Endothelial cell of umbilical vein (primary cell): ENCODE measurements at regions not wholly inside any gene's neighbourhood (a gene's known extent, or its start where the extent isn't known, plus 50 kb on each side); places are given as distances from the start of the nearest gene placed in this dataset.

Experiments
- BruUV-seq: library from RNA; stranded (reverse); fragments of 400-500 nt; replicated peaks from 2 replicates; lab custom pipeline; 2021; lab: Mats Ljungman, UMichigan
- CTCF ChIA-PET: fragments of 300-600, 350-600 bp; sonication (Branson Sonifier 250); formaldehyde crosslinking; loops from one replicate; lab custom pipeline; 2021; ENCODE audit warnings: antibody characterized with exemption, inconsistent platforms; lab: Charles Lee
- POLR2A ChIA-PET: fragments of 300-600, 350-600 bp; sonication (Branson Sonifier 250); formaldehyde crosslinking; loops from one replicate; lab custom pipeline; 2021; ENCODE audit warnings: antibody characterized with exemption, inconsistent platforms; lab: Charles Lee
- DNase-seq: peaks from one replicate; pipeline ENCODE4 v3.0.0-alpha.2; 2011; ENCODE audit warnings: low read depth, low spot score
- FAIRE-seq: peaks from 2 replicates; lab custom pipeline; 2011; peaks lifted over from hg19 to GRCh38; lab: Jason Lieb, UNC
- H2AFZ ChIP-seq: 2 replicates; pipeline ENCODE4 v1.6.0; 2012; ENCODE audit warnings: low read depth, low read length, control low read depth, inconsistent platforms
- H3K27ac ChIP-seq: 2 replicates; pipeline ENCODE4 v1.5.1; 2011; ENCODE audit warnings: low read depth, mild to moderate bottlenecking, control low read depth, low read length, moderate library complexity; ENCODE audit not compliant: insufficient read depth
- H3K27me3 ChIP-seq, 2 experiments: 2 replicates each; pipeline versions ENCODE4 v1.6.0 to v1.6.1; 2011; ENCODE audit warnings: low read length in 2 of 2, mixed read lengths in 1 of 2; ENCODE audit not compliant: control insufficient read depth in 2 of 2, insufficient read depth in 2 of 2
- H3K36me3 ChIP-seq, 2 experiments: 2 replicates in 1 of 2; 3 replicates in 1 of 2; pipeline ENCODE4 v1.5.1; 2011; ENCODE audit warnings: low read length in 2 of 2, mild to moderate bottlenecking in 1 of 2, moderate library complexity in 1 of 2; ENCODE audit not compliant: control insufficient read depth in 2 of 2, insufficient read depth in 2 of 2; ENCODE audit errors: extremely low read depth in 1 of 2
- H3K4me1 ChIP-seq: 3 replicates; pipeline ENCODE4 v1.5.1; 2011; ENCODE audit warnings: mild to moderate bottlenecking, low read length; ENCODE audit not compliant: control insufficient read depth, insufficient read depth; ENCODE audit errors: extremely low read depth
- H3K4me2 ChIP-seq: 2 replicates; pipeline ENCODE4 v1.6.1; 2011; ENCODE audit warnings: low read length, control low read depth, mixed read lengths; ENCODE audit not compliant: insufficient read depth
- H3K4me3 ChIP-seq, 3 experiments: fragments of 200-600 bp in 1 of 3; sonication (generic), shearing (Covaris generic) in 1 of 3; replicated peaks in 1 of 3; 2 replicates each; pipeline ENCODE4 v1.5.1; 2011 to 2016; ENCODE audit warnings: control low read depth in 3 of 3, low read length in 3 of 3, mild to moderate bottlenecking in 2 of 3, inconsistent platforms in 1 of 3, low read depth in 1 of 3, moderate library complexity in 1 of 3; ENCODE audit not compliant: insufficient read depth in 1 of 3
- H3K79me2 ChIP-seq: 2 replicates; pipeline ENCODE4 v1.6.0; 2012; ENCODE audit warnings: low read length, inconsistent platforms; ENCODE audit not compliant: control insufficient read depth, insufficient read depth
- H3K9ac ChIP-seq: replicated peaks from 2 replicates; pipeline ENCODE3; 2011; ENCODE audit warnings: low read length, control low read depth; ENCODE audit not compliant: insufficient read depth; ENCODE audit errors: extremely low read depth
- H3K9me1 ChIP-seq: replicated peaks from 3 replicates; pipeline ENCODE4 v1.6.0; 2011; ENCODE audit warnings: mild to moderate bottlenecking, low read length; ENCODE audit not compliant: control insufficient read depth, insufficient read depth; ENCODE audit errors: extremely low read depth
- H3K9me3 ChIP-seq: replicated peaks from 2 replicates; pipeline ENCODE4 v1.5.1; 2012; ENCODE audit warnings: low read length, inconsistent platforms; ENCODE audit not compliant: control insufficient read depth, insufficient read depth
- H4K20me1 ChIP-seq: replicated peaks from 2 replicates; pipeline ENCODE3; 2011; ENCODE audit warnings: mild to moderate bottlenecking, low read length; ENCODE audit not compliant: control insufficient read depth, insufficient read depth; ENCODE audit errors: extremely low read depth
- CTCF ChIP-seq, 2 donors: IDR thresholded peaks; 1 replicate in 1 of 2; 2 replicates in 1 of 2; pipeline ENCODE4 v1.5.1; 2011; ENCODE audit warnings: low read length in 2 of 2, mild to moderate bottlenecking in 2 of 2, moderate library complexity in 2 of 2, control low read depth in 1 of 2, inconsistent platforms in 1 of 2, low read depth in 1 of 2; ENCODE audit not compliant: insufficient read depth in 1 of 2; ENCODE audit errors: extremely low read depth in 1 of 2
- EZH2 ChIP-seq: IDR thresholded peaks from 2 replicates; pipeline ENCODE4 v1.6.1; 2012; ENCODE audit warnings: borderline replicate concordance, low read depth, mild to moderate bottlenecking, moderate library complexity, low read length, inconsistent platforms; ENCODE audit not compliant: severe bottlenecking
- FOS ChIP-seq: IDR thresholded peaks from 2 replicates; pipeline ENCODE4 v1.6.1; 2011; ENCODE audit warnings: mild to moderate bottlenecking, low read length, moderate library complexity, borderline replicate concordance; ENCODE audit not compliant: insufficient read depth
- GATA2 ChIP-seq: IDR thresholded peaks from 2 replicates; pipeline ENCODE4 v1.7.0; 2011; ENCODE audit warnings: low read depth, mild to moderate bottlenecking, moderate library complexity, mixed read lengths, low read length; ENCODE audit not compliant: insufficient read length, insufficient read depth
- JUN ChIP-seq: IDR thresholded peaks from 2 replicates; pipeline ENCODE4 v1.6.1; 2011; ENCODE audit warnings: borderline replicate concordance, low read depth; ENCODE audit not compliant: insufficient read length, insufficient read depth
- MAX ChIP-seq: IDR thresholded peaks from 2 replicates; pipeline ENCODE4 v1.6.1; 2011; ENCODE audit not compliant: insufficient read depth, insufficient read length
- MYC ChIP-seq: IDR thresholded peaks from one replicate; pipeline ENCODE4 v1.6.1; 2011; ENCODE audit warnings: mild to moderate bottlenecking, low read depth, low read length
- POLR2A ChIP-seq: IDR thresholded peaks from 2 replicates; pipeline ENCODE4 v1.6.1; 2012; ENCODE audit warnings: low read depth, mild to moderate bottlenecking, control low read depth, low read length
- dilution Hi-C: fragments of 300-500 bp; cut with MboI; formaldehyde crosslinking; loops from one replicate; pipeline ENCODE4 v1.15.0; 2019; ENCODE audit warnings: low sequenced_read_pairs; ENCODE audit not compliant: extremely low pct_ligation_motif_present
- intact Hi-C: fragments of 100-400 bp; cut with micrococcal nuclease; formaldehyde crosslinking; loops from one replicate; pipeline ENCODE4 v1.10.0; 2022

- Histone ChIP-seq H3K9ac (no peak overlapping the region), H3K27me3 (no peaks in the 10 kb centered on the region), H3K4me2 (no peak overlapping the region), H4K20me1 (no peaks in the 10 kb centered on the region), H3K36me3 (no peaks in the 10 kb centered on the region), H3K9me3 (no peaks in the 10 kb centered on the region), H2AFZ (no peak overlapping the region), H3K79me2 (no peaks in the 10 kb centered on the region), H3K9me1 (no peaks in the 10 kb centered on the region), H3K27ac (no peak overlapping the region), H3K4me3 (no peak overlapping the region), H3K4me1 (no peaks in the 10 kb centered on the region)
- no peak for FAIRE-seq
- no TSS peak for BruUV-seq
- DNase-seq: no peak
- intact Hi-C loops (loop anchor here (10.0 kb wide), 1 partner anchor 149 kb away; the partner anchor contains the start of gene LINGO1), dilution Hi-C loops (no loop called here)
- CTCF ChIA-PET: interaction anchor here (1.2 to 2.0 kb wide), 4 partner anchors 8 to 166 kb away, joined by 3 to 7 read pairs (median 6); no protein-coding TSS in a partner anchor
- POLR2A ChIA-PET: no interaction called here
- TF ChIP-seq MYC (no peak), GATA2 (no peak), POLR2A (no peak), JUN (no peak), FOS (no peak), EZH2 (no peak), CTCF (IDR thresholded peaks at IDR 0.05; ENCODE audit: extremely low read depth in 1 of 2, insufficient read depth in 1 of 2, low read depth in 1 of 2, low read length in 2 of 2) (no peak), MAX (no peak)
These were observed 150.9 kb upstream of the LINGO1 start for GRCh38 chr15:77783636-77784035.
